ENCODE measurements at regions not wholly inside any gene's neighbourhood (a gene's known extent, or its start where the extent isn't known, plus 50 kb on each side); places are given as distances from the start of the nearest gene placed in this dataset.

GRCh38 chr20:41747226-41747625 lies 129.0 kb upstream of the CHD6 start:
- TF ChIP-seq EZH2 (IDR thresholded peaks at IDR 0.05; ENCODE audit: insufficient read depth, poor library complexity, severe bottlenecking) = no peak
- TF ChIP-seq EZH2phosphoT487 (IDR thresholded peaks at IDR 0.05; ENCODE audit: insufficient read depth, low read depth) = no peak
